NCI-H446 (cell line): ENCODE measurements at regions not wholly inside any gene's neighbourhood (a gene's known extent, or its start where the extent isn't known, plus 50 kb on each side); places are given as distances from the start of the nearest gene placed in this dataset.
"Not testable (repeated sequence)": the region's sequence is repeated elsewhere in the genome, so short reads cannot be mapped to it uniquely, and the experiment has no call there.

Experiments
- DNase-seq, 2 experiments: peaks; one replicate each; lab custom pipeline; 2025; lab: John Stamatoyannopoulos, UW

- DNase-seq = no peak
Observed at GRCh38 chr6:3961581-3962215, 112.5 kb downstream of the FAM50B start.

- no peak for DNase-seq
Observed at GRCh38 chr6:3962291-3963280, 113.4 kb downstream of the FAM50B start.

GRCh38 chr6:3963426-3963825, 114.3 kb downstream of the FAM50B start:
- DNase-seq = no peak

- no peak for DNase-seq
Observed at GRCh38 chr6:3965071-3965718, 113.7 kb downstream of the FAM217A start.

- no peak for DNase-seq
Observed at GRCh38 chr6:3966426-3966825, 112.5 kb downstream of the FAM217A start.

- no peak for DNase-seq
Observed at GRCh38 chr6:3970097-3970496, 108.8 kb downstream of the FAM217A start.

- not testable (repeated sequence) for DNase-seq
Observed at GRCh38 chr6:3973152-3973551, 105.8 kb downstream of the FAM217A start.

- DNase-seq = peak in 1 of 2 experiments; percentile 52
Observed at GRCh38 chr6:3977875-3978711, 100.8 kb downstream of the FAM217A start.

GRCh38 chr6:3978966-3979365, 100.0 kb downstream of the FAM217A start:
- DNase-seq = not testable (repeated sequence)

- DNase-seq = no peak
Observed at GRCh38 chr6:3981917-3982316, 97.0 kb downstream of the FAM217A start.

- no peak for DNase-seq
Observed at GRCh38 chr6:3983778-3984177, 95.2 kb downstream of the FAM217A start.

- DNase-seq = no peak
Observed at GRCh38 chr6:3984494-3984893, 94.4 kb downstream of the FAM217A start.

- DNase-seq = no peak
Observed at GRCh38 chr6:3986241-3986640, 92.7 kb downstream of the FAM217A start.

- DNase-seq = no peak
Observed at GRCh38 chr6:3987053-3987452, 91.9 kb downstream of the FAM217A start.

- DNase-seq = no peak
Observed at GRCh38 chr6:3987576-3987975, 91.4 kb downstream of the FAM217A start.

- peak; percentile 75 to 87 for DNase-seq
Observed at GRCh38 chr6:3990692-3991491, 88.0 kb downstream of the FAM217A start.

GRCh38 chr6:3991941-3992340, 87.0 kb downstream of the FAM217A start:
- DNase-seq = no peak

GRCh38 chr6:3996349-3996748, 82.6 kb downstream of the FAM217A start:
- DNase-seq = no peak

GRCh38 chr6:3997177-3997770, 81.7 kb downstream of the FAM217A start:
- DNase-seq = no peak
